ENCODE measurements at regions not wholly inside any gene's neighbourhood (a gene's known extent, or its start where the extent isn't known, plus 50 kb on each side); places are given as distances from the start of the nearest gene placed in this dataset.
"Not testable (repeated sequence)": the region's sequence is repeated elsewhere in the genome, so short reads cannot be mapped to it uniquely, and the experiment has no call there.

DNA sequence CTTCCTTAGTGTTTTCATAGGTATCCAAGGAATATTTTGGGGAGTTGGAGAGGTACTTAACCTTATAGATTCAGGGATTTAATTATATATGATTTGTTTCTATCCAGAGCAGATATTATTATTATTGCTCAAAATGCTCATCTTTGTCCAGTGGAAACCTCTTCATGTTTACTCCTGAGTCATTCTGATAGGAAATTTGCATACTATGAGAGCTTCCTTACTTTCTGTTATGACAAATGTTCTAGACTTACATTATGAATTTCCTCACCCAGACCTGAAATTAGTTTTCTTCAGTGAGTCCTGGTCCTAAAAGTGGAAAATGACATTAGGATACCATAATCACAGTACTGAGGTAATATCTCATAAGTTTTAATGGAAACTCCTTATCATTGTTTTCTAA is 57.5 kb upstream of the PLPPR5 start:
- no peak for DNase-seq

DNA sequence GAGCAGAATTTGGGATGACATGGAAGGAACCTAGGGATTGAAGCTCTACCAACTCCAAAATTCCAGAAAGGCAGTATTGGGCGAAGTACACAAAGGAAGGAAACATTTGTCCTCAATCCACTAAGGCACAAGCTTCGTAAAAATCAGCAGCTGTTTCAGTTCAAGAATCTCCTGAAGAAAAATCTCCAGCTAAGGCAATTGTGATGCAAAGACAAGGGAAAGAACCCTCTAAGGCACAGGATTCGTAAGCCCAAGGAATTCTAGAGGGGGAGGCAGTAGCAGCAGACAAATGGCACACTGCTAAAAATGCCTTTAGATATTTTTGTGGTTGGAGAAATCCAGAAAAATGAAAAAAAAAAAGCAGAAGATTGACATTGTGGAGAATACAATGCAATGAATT is 64.5 kb upstream of the PLPPR5 start:
- DNase-seq = no peak

DNA sequence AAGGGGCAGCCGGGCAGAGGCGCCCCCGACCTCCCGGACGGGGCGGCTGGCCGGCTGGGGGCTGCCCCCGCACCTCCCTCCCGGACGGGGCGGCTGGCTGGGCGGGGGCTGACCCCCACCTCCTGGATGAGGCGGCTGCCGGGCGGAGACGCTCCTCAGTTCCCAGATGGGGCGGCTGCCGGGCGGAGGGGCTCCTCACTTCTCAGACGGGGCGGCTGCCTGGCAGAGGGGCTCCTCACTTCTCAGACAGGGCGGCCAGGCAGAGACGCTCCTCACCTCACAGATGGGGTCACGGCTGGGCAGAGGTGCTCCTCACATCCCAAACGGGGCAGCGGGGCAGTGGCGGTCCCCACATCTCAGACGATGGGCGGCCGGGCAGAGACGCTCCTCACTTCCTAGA is 73.9 kb upstream of the PLPPR5 start:
- DNase-seq = not testable (repeated sequence)

DNA sequence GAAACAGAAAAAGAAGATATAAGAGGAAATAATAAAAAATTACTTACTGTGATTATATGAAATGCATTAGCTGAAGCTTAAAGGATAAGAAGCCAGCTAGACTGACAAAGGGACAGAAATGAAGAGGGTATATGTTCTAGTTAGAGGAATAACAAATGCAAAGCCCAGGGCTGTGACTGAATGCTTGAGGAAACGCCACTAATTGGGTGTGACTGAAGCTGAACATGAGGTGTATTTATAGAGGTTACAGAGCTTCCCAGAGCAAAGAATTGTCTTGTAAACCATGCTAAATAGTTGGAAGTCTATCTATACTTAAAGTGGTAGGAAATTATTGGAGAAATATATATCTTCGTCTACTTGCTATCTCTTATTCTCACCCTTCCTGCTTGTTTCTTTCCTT is 77.7 kb upstream of the PLPPR5 start:
- no peak for DNase-seq

DNA sequence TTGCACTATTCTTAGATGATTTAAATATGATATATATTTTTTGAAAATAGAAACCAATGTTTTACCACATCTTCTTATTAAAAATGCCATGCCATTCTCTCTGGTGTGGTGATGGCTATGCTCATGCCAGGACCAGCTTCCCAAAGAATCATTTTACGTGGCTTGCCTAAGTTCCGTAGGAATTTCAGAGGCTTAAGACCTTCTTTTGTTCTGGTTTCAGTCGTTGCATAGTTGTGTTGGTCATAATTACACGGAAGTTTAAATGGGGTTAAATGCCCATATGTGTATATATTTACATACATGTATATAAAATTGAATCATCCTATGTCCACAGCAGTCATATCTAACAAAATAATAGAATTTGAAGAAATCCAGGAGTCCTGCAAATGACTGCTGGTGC is 78.7 kb upstream of the PLPPR5 start:
- no peak for DNase-seq

DNA sequence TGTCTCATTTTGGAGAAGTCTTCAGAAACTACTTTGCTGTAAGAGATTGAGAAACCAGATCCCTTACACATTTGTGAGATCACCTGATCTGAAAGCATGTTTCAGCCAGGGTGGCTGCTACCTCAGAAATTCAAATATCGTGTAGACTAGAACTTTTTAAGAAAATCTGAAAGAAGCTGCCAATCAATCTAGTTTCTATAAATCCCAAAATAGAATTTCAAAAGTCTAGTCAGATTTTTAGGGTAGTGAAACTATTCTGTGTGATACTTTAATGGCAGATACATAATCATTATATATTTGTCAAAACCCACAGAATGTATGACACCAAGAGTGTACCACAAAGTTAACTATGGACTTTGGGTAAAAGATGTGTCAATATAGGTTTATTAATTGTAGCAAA is 79.9 kb upstream of the PLPPR5 start:
- DNase-seq = no peak

DNA sequence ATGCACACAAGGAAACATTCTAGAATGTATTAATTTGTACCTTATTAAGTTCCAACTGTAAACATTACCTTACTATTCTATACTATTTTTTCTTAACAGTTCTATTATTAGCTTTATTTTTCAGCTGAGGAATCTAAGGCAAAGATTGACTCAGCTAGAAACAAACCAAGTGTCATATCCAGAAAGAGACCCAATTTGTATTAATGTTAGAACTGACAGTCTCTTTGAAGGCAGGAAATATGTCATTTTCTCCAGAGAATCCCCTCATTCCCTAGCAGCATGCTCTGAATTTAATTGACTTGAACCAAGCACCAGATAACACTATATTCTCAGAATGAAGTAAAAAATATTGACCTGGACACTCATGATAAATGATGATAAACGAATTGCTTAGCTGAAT is 81.4 kb upstream of the PLPPR5 start:
- no peak for DNase-seq

DNA sequence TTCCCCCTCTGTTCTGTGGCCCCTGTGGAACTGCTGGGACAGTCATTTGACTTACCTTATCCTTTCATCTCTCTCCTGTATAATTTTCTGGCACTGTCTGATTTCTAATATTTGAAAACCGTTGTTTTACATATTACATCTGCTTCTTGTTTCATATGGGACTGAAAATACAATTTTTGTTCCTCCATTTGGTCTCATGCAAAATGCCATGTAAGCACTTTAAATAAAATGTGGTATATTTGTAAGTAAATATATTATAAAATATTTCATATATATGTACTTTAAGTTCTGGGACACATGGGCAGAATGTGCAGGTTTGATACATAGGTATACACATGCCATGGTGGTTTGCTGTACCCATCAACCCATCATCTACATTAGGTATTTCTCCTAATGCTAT is 93.9 kb upstream of the PLPPR5 start:
- DNase-seq = no peak

DNA sequence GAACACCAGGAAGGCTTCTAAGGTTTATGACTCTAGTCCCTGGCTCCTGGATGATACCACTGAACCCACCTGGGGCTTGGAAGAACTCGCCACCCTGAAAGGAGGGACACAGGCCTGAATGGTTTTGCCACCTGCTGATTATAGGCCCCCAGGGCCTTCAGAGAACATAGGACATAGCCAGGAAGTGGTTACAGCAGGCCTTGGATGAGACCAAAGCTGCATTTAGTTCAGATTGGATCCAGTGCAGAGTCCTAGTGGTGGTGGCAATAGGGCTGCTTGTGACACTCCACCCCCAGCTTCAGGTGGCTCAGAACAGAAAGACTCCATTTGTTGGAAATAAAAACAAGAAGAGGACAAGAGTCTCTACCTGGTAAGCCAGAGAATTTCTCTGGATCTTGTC is 101.6 kb upstream of the PLPPR5 start:
- no peak for DNase-seq

DNA sequence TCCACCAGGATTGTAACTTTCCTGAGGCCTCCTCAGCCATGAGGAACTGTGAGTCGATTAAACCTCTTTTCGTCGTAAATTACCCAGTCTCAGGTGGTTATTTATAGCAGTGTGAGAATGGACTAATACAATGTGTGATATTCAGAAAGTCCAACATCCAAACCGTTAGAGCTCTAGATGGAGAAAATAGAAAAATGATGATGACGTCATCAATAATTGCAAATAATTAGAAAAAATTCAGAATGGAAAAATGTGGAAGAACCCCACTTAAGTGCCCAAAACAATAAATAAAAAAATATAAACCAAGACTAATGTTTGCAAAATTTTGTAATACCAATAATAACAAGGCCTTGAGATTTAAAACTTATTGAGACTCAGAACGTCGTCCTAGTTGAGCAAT is 103.0 kb upstream of the PLPPR5 start:
- no peak for DNase-seq

DNA sequence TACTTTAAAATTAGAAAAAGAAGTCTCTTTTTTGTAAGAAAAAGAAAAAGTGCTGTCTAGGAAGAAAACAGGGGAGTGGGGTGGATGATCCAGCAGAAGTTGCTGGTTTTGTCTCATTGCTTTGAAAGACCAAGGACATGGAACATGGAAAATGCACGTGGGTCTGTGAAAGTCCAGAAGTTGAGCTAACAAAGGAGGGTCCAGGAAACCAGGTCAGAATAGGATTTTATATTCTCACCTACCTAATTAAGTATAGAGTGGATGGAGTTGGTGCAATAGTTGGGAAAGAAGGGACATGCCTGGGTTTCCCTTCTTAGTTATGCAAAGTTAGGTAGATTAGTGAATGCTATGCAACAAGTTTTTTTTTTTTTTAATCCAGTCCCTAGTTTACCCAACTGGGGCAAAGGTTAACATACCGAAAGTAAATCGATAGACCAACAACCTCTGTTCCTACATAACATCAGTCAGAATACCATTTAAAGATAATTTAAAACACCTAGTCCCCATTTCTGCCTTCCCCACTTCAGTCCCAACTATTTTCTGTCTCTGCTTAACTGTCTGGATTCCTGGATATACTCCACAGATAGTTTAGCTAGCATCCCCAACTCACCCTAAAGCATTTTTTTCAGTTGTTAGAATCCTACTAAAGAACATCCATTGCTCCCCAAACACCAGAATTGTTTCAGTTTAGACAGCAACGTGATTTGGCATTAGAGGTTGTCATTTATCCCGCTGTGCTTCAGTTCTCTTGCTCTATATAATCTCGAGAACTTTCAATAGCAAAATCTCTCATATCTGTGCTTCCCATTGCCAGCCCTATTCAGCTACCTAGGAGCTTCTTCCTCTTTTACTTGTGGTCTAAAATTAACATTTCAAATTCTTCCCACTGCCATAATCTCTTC is 105.7 kb upstream of the PLPPR5 start:
- no peak for DNase-seq

DNA sequence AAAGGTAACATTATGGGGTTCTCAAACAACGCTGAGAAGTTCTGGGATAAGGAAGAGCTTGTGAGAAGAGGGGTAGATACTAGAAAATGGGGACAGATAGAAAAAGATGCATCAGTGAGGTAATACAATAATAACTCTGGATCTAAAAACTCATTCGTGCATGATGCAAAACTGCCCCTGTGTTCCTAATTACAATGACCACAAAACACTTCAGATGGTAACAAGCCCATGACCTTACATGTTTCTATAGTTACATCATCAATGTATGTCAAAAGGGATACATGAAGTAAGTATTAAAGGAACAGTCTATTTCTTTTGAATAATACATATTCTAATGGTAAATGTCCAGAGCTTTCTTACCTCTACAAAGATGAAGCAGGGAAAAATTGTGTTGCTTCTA is 110.6 kb upstream of the PLPPR5 start:
- no peak for DNase-seq

DNA sequence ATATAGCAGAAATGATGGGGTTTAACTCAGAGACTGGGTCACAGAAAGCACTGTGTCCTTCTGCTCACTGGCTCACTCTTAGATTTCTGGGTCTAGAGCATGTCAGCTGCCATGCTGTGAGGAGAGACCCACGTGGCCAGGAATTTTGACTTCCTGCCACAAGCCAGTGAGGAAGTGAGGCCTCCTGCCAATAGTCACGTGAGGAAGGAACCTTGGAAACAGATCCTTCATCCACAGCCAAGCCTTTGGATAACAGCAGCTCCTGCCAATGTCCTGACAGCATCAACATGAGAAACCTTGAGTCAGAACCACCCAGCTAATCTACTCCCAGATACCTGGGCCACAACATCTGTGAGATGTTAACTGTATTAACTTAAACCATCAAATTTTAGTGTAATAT is 114.5 kb upstream of the PLPPR5 start:
- DNase-seq = no peak

DNA sequence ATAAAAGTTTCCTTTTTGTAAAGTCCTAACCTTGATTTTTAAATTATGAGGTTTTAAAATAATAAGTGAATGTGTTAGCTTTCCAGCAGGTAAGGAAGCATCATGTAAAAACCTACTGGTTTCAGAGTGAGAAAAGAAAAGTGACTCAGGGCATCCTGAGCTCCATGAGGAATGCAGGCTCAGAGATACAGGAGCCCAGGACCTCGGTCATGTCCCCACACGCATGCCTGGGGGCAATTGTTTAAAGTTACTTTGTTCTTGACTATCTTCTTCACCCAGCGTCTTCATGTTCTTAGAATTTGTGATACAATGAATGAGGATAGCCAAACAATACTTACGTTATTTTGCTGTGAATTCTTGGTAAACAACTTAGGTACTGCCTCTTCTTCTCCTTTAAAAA is 117.4 kb upstream of the PLPPR5 start:
- DNase-seq = no peak

DNA sequence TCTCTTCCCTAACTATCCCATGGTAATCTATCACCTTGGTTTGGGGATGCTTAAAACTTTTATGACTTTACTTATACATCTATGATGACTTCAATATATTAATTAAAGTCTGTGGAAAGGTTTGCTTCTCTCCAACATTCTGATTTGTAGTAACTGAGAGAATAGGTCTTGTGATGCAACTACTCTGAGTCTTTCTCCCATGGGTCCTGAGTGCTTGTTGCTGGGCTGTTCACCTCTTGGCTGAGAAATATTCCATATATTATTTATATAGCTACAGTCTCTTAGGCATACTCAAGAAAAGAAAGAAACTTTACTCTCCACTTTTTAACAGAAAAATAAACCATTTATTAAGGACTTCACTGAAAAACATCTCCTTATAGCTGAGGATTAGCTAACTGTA is 119.3 kb upstream of the PLPPR5 start:
- no peak for DNase-seq

DNA sequence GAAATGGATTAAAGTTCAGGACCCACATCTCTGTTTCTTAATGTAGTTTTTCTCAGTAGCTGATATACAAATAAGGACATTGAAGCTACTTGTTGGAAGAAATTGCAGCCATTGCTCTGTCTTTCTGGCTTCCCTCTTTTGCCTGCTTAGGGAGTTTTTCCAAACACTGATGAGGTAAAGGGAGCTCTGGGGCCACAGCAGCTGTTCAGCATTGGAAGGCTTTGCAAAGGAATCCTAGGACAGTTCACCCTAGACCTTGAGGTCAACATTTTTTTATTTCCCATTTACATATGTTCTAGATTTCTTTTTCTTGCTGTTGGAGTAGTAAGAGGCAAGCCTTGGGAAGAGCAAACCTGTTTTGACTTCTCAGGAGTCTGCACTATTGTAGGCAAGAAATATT is 126.9 kb upstream of the PLPPR5 start:
- DNase-seq = no peak

DNA sequence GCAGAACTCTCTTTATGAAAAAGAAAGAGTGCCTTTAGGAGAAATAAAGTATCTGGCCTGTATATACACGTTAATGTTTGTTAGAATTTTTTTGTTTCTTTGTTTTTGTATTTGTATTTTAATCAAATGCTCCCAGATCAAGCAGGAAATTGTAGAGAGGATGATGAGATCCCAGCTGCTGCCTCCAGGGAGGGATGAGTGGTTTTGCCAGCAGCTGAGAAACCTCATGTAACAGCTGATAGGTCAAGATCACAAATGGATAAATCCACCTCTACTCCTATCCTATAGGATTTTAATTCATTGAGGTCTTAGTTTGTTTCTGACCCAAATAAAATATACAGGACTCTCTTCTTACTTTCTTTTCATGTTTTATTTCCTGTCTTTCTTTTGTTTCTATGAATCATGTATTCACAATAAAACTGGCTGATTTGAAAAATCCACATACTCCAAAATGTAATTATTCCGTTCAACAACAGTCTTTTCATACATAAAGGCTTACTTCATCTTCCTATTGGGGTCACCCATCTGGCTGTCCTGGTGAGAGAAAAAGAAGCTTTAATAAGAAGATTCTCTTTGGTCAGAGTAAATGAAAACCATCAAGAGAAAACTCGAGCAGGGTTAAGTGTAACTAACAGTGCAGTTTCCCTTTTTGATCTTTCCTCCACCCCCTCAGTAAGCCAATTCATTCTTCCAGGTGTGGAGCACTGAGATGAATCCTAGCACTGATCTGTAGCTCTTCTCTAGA is 129.3 kb upstream of the PLPPR5 start:
- no peak for DNase-seq

DNA sequence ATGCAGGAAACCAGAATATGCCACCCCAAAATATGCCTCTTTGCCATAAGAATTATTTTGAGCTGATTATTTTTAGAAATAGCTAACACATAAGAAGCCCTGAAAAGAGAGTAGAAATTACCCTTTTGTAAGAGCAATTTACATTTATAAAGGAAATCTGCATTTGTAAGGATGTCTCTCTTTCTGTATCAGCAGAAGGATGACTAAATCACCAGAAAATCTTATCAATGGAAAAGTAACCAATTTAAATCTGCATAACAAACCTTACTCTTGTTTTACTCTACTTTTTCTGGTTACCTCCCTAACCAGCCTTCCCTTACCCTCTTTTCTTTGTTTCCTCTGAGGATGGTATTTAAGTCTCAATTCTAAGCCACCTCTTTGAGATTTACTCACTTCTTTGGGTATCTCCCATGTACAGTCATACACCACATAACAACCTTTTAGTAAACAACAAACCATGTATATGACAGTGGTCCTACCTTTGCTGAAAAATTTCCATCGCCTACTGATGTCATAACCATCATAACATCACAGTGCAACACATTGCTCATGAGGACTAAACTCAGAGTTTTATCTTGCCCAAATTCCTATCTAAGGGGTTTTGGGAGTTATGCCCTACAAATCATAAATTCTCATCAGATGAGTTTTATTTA is 126.6 kb upstream of the PLPPR4 start:
- no peak for DNase-seq

DNA sequence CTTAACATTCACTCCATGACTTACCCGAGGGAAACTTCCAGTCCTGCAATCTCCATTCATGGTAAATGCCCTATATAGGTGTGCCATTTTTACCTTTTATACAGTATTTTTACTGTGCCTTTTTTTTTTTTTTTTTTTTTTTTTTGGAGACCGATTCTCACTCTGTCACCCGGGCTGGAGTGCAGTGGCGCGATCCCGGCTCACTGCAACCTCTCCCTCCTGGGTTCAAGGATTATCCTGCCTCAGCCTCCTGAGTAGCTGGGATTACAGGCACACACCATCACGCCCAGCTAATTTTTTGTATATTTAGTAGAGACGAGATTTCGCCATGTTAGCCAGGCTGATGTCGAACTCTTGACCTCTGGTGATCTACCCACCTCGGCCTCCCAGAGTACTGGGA is 124.4 kb upstream of the PLPPR4 start:
- DNase-seq = no peak

DNA sequence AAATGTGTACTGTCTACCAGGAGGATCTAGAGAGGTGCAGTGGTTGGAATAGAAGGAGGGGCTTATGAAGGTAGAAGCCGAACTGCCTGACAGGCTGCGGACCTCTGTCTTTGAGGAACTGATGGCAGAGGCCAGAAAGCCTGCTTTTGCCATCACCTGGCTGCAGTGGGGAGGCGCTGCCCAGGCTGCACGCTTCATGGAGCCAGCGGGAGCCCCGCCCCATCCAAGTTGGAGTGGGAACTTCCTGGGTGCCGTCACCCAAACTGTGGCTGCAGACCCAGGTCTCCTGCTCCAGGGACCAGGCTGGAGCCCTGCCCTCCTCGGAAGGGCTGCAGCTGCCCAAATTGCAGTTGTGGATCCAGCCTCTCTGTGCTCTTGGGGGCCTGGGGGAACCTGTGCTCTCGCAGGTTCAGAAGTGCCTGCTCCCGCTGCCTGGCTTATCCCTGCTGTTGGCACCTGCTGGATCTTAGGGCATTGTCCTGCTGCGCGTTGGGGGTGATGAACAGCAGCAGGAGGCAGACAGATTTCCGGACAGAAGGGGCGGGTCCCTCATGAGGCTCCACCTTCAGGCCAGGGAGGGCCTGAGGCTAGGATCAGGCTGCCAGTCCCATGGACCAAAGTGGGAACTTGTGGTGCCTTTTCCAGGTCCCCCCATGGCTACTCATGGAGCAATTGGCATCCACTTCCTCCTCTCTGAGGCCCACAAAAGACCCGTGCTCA is 118.0 kb upstream of the PLPPR4 start:
- peak; percentile 73 for DNase-seq

DNA sequence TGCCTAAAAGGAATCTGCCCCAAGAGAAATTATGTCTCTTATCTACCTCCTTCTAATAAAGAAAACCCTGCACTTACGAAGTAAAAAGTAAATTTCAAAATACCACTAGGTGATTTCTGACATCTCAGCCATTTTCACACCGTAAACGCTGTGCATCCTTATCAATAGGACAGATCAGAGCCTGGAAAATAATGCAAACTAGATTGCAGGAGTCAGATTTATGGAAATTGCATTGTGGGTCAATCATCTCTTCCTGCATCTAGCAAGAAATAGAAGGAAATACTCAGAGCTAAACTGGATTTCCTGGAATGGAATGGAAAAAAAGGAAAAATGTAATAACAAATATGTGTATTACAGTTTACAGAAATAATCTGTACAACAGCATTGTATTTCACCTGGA is 114.3 kb upstream of the PLPPR4 start:
- DNase-seq = no peak

DNA sequence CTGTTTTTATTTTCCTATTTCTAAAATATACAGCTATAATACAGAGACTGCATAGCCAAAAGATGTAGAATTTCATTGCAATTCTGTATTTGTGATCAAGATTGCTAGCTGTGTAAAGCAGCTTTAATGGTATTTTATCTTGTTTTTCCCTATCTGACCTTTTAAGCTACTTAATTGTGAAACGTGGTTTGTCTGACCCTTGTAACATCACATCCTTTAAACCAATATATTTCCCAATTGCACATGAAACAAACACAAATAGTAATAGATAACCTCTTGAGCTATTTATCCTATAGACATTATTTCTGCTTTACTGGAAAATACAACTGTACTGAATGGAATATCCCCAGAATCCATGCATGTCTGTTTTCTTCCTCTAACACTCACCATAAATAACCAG is 112.2 kb upstream of the PLPPR4 start:
- no peak for DNase-seq

DNA sequence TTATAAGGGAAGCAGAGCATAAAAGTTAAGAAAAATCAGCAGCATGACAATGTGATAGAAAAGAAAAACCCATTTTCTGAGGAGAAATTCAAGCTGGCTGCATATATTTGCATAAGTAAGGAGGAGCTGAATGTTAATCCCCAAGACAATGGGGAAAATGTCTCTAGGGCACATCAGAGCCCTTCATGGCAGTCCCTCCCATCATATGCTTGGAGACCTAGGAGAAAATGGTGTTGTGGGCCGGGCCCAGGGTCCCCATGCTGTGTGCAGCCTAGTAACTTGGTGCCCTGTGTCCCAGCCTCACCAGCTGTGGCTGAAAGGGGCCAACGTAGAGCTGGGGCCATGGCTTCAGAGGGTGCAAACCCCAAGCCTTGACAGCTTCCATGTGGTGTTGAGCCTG is 100.6 kb upstream of the PLPPR4 start:
- DNase-seq = no peak

All from NCI-H510A (cell line).